DOHH2 (cell line): ENCODE measurements at regions not wholly inside any gene's neighbourhood (a gene's known extent, or its start where the extent isn't known, plus 50 kb on each side); places are given as distances from the start of the nearest gene placed in this dataset.

ENCODE experiments used
- CTCF ChIP-seq: fragments of 200-600 bp; sonication (generic); IDR thresholded peaks from one replicate; pipeline ENCODE4 v1.5.1; 2014; ENCODE audit warnings: antibody characterized with exemption, mild to moderate bottlenecking, low read depth, low read length; ENCODE audit not compliant: poor library complexity, severe bottlenecking
- EZH2phosphoT487 ChIP-seq: fragments of 200-600 bp; sonication (generic); IDR thresholded peaks from 2 replicates; pipeline ENCODE4 v1.6.1; 2017; ENCODE audit warnings: borderline replicate concordance, mild to moderate bottlenecking, antibody characterized with exemption, low read length, moderate library complexity, mixed read lengths

GRCh38 chr1:175864183-175864582 lies 120.8 kb upstream of the TNR start:
- TF ChIP-seq CTCF (no peak), EZH2phosphoT487 (no peak)
